ENCODE measurements at regions not wholly inside any gene's neighbourhood (a gene's known extent, or its start where the extent isn't known, plus 50 kb on each side); places are given as distances from the start of the nearest gene placed in this dataset.
A peak's percentile ranks its signal among the peaks of the same experiment; 100 is the strongest.

- DNase-seq, result no peak
Measured at GRCh38 chr5:33334829-33335228, 105.9 kb upstream of the TARS1 start.

- no peak for DNase-seq
Measured at GRCh38 chr5:33336891-33337636, 103.7 kb upstream of the TARS1 start.

- DNase-seq, result no peak
Measured at GRCh38 chr5:33337637-33337992, 103.2 kb upstream of the TARS1 start.

- DNase-seq, result no peak
Measured at GRCh38 chr5:33338336-33339110, 102.2 kb upstream of the TARS1 start.

- DNase-seq, result no peak
Measured at GRCh38 chr5:33339413-33339812, 101.4 kb upstream of the TARS1 start.

- DNase-seq, result peak; percentile 14
Measured at GRCh38 chr5:33340195-33340594, 100.6 kb upstream of the TARS1 start.

GRCh38 chr5:33341351-33341750 lies 99.4 kb upstream of the TARS1 start:
- no peak for DNase-seq

- no peak for DNase-seq
Measured at GRCh38 chr5:33343676-33344327, 97.0 kb upstream of the TARS1 start.

- DNase-seq, result no peak
Measured at GRCh38 chr5:33346534-33346933, 94.2 kb upstream of the TARS1 start.

GRCh38 chr5:33361781-33362180 lies 79.0 kb upstream of the TARS1 start:
- DNase-seq, result no peak

- no peak for DNase-seq
Measured at GRCh38 chr5:33362915-33363314, 77.8 kb upstream of the TARS1 start.

- DNase-seq, result no peak
Measured at GRCh38 chr5:33363537-33363936, 77.2 kb upstream of the TARS1 start.

- peak; percentile 49 for DNase-seq
Measured at GRCh38 chr5:33364406-33364805, 76.4 kb upstream of the TARS1 start.

GRCh38 chr5:33367416-33367815 lies 73.3 kb upstream of the TARS1 start:
- DNase-seq, result peak; percentile 17

GRCh38 chr5:33369485-33370465 lies 71.0 kb upstream of the TARS1 start:
- DNase-seq, result no peak

- DNase-seq, result no peak
Measured at GRCh38 chr5:33370466-33370859, 70.3 kb upstream of the TARS1 start.

GRCh38 chr5:33371660-33372059 lies 69.1 kb upstream of the TARS1 start:
- no peak for DNase-seq

GRCh38 chr5:33372721-33373472 lies 67.9 kb upstream of the TARS1 start:
- no peak for DNase-seq

- DNase-seq, result no peak
Measured at GRCh38 chr5:33375900-33376299, 64.9 kb upstream of the TARS1 start.

- DNase-seq, result peak; percentile 61
Measured at GRCh38 chr5:33379757-33380156, 61.0 kb upstream of the TARS1 start.

- DNase-seq, result no peak
Measured at GRCh38 chr5:33381243-33381642, 59.5 kb upstream of the TARS1 start.

All from GDM1 (cell line).